ENCODE measurements at regions not wholly inside any gene's neighbourhood (a gene's known extent, or its start where the extent isn't known, plus 50 kb on each side); places are given as distances from the start of the nearest gene placed in this dataset.

GRCh38 chrX:40155589-40156469 lies 58.1 kb upstream of the BCOR start:
- H3K4me1 ChIP-seq (ENCODE audit: control insufficient read depth, insufficient read depth, low read length, poor library complexity, severe bottlenecking), result peaks cover 13% of the 10 kb centered on the region
- peak overlapping the region; percentile 55 for H3K4me3 ChIP-seq (ENCODE audit: insufficient read depth, low read depth, low read length, poor library complexity, severe bottlenecking)
- no peak overlapping the region for H3K27ac ChIP-seq (ENCODE audit: insufficient read depth, low read length, poor library complexity, severe bottlenecking)
- H3K36me3 ChIP-seq (ENCODE audit: control insufficient read depth, insufficient read depth, low read length), result no peaks in the 10 kb centered on the region
- no peaks in the 10 kb centered on the region for H3K27me3 ChIP-seq (replicated peaks; ENCODE audit: control insufficient read depth, insufficient read depth, low read length, poor library complexity, severe bottlenecking)
- DNase-seq, result no peak
- no peaks in the 10 kb centered on the region for H3K9me3 ChIP-seq (ENCODE audit: control insufficient read depth, low read length)

- Histone ChIP-seq H3K4me3 (ENCODE audit: insufficient read depth, low read depth, low read length, poor library complexity, severe bottlenecking) (peak overlapping the region; percentile 55), H3K36me3 (ENCODE audit: control insufficient read depth, insufficient read depth, low read length) (no peaks in the 10 kb centered on the region), H3K9me3 (ENCODE audit: control insufficient read depth, low read length) (no peaks in the 10 kb centered on the region), H3K27ac (ENCODE audit: insufficient read depth, low read length, poor library complexity, severe bottlenecking) (no peak overlapping the region), H3K27me3 (replicated peaks; ENCODE audit: control insufficient read depth, insufficient read depth, low read length, poor library complexity, severe bottlenecking) (no peaks in the 10 kb centered on the region), H3K4me1 (ENCODE audit: control insufficient read depth, insufficient read depth, low read length, poor library complexity, severe bottlenecking) (peaks cover 13% of the 10 kb centered on the region)
- no peak for DNase-seq
These were observed 57.3 kb upstream of the BCOR start for GRCh38 chrX:40154853-40155588.

GRCh38 chrX:40154250-40154852 lies 56.6 kb upstream of the BCOR start:
- H3K27me3 ChIP-seq (replicated peaks; ENCODE audit: control insufficient read depth, insufficient read depth, low read length, poor library complexity, severe bottlenecking), result no peaks in the 10 kb centered on the region
- DNase-seq, result no peak
- H3K36me3 ChIP-seq (ENCODE audit: control insufficient read depth, insufficient read depth, low read length), result no peaks in the 10 kb centered on the region
- peak overlapping the region; percentile 55 for H3K4me3 ChIP-seq (ENCODE audit: insufficient read depth, low read depth, low read length, poor library complexity, severe bottlenecking)
- peaks cover 13% of the 10 kb centered on the region for H3K4me1 ChIP-seq (ENCODE audit: control insufficient read depth, insufficient read depth, low read length, poor library complexity, severe bottlenecking)
- H3K9me3 ChIP-seq (ENCODE audit: control insufficient read depth, low read length), result no peaks in the 10 kb centered on the region
- no peak overlapping the region for H3K27ac ChIP-seq (ENCODE audit: insufficient read depth, low read length, poor library complexity, severe bottlenecking)

GRCh38 chrX:40153345-40154249 lies 55.8 kb upstream of the BCOR start:
- DNase-seq, result no peak
- Histone ChIP-seq H3K36me3 (ENCODE audit: control insufficient read depth, insufficient read depth, low read length) (no peaks in the 10 kb centered on the region), H3K4me1 (ENCODE audit: control insufficient read depth, insufficient read depth, low read length, poor library complexity, severe bottlenecking) (peaks cover 13% of the 10 kb centered on the region), H3K9me3 (ENCODE audit: control insufficient read depth, low read length) (no peaks in the 10 kb centered on the region), H3K27ac (ENCODE audit: insufficient read depth, low read length, poor library complexity, severe bottlenecking) (no peak overlapping the region), H3K27me3 (replicated peaks; ENCODE audit: control insufficient read depth, insufficient read depth, low read length, poor library complexity, severe bottlenecking) (no peaks in the 10 kb centered on the region), H3K4me3 (ENCODE audit: insufficient read depth, low read depth, low read length, poor library complexity, severe bottlenecking) (peak overlapping the region; percentile 55)

GRCh38 chrX:40152741-40153344 lies 55.1 kb upstream of the BCOR start:
- no peaks in the 10 kb centered on the region for H3K36me3 ChIP-seq (ENCODE audit: control insufficient read depth, insufficient read depth, low read length)
- no peak overlapping the region for H3K27ac ChIP-seq (ENCODE audit: insufficient read depth, low read length, poor library complexity, severe bottlenecking)
- H3K9me3 ChIP-seq (ENCODE audit: control insufficient read depth, low read length), result no peaks in the 10 kb centered on the region
- no peaks in the 10 kb centered on the region for H3K27me3 ChIP-seq (replicated peaks; ENCODE audit: control insufficient read depth, insufficient read depth, low read length, poor library complexity, severe bottlenecking)
- no peak for DNase-seq
- peaks cover 13% of the 10 kb centered on the region for H3K4me1 ChIP-seq (ENCODE audit: control insufficient read depth, insufficient read depth, low read length, poor library complexity, severe bottlenecking)
- peak overlapping the region; percentile 55 for H3K4me3 ChIP-seq (ENCODE audit: insufficient read depth, low read depth, low read length, poor library complexity, severe bottlenecking)

- Histone ChIP-seq H3K27me3 (replicated peaks; ENCODE audit: control insufficient read depth, insufficient read depth, low read length, poor library complexity, severe bottlenecking) (no peaks in the 10 kb centered on the region), H3K27ac (ENCODE audit: insufficient read depth, low read length, poor library complexity, severe bottlenecking) (no peak overlapping the region), H3K4me1 (ENCODE audit: control insufficient read depth, insufficient read depth, low read length, poor library complexity, severe bottlenecking) (peaks cover 13% of the 10 kb centered on the region), H3K4me3 (ENCODE audit: insufficient read depth, low read depth, low read length, poor library complexity, severe bottlenecking) (peak overlapping the region; percentile 55), H3K9me3 (ENCODE audit: control insufficient read depth, low read length) (no peaks in the 10 kb centered on the region), H3K36me3 (ENCODE audit: control insufficient read depth, insufficient read depth, low read length) (no peaks in the 10 kb centered on the region)
- no peak for DNase-seq
These were observed 54.5 kb upstream of the BCOR start for GRCh38 chrX:40152173-40152711.

- H3K4me1 ChIP-seq (ENCODE audit: control insufficient read depth, insufficient read depth, low read length, poor library complexity, severe bottlenecking), result peaks cover 17% of the 10 kb centered on the region
- H3K36me3 ChIP-seq (ENCODE audit: control insufficient read depth, insufficient read depth, low read length), result no peaks in the 10 kb centered on the region
- H3K9me3 ChIP-seq (ENCODE audit: control insufficient read depth, low read length), result no peaks in the 10 kb centered on the region
- H3K27ac ChIP-seq (ENCODE audit: insufficient read depth, low read length, poor library complexity, severe bottlenecking), result no peak overlapping the region
- DNase-seq, result no peak
- no peak overlapping the region for H3K4me3 ChIP-seq (ENCODE audit: insufficient read depth, low read depth, low read length, poor library complexity, severe bottlenecking)
- H3K27me3 ChIP-seq (replicated peaks; ENCODE audit: control insufficient read depth, insufficient read depth, low read length, poor library complexity, severe bottlenecking), result no peaks in the 10 kb centered on the region
These were observed 53.7 kb upstream of the BCOR start for GRCh38 chrX:40151211-40152172.

- Histone ChIP-seq H3K36me3 (ENCODE audit: control insufficient read depth, insufficient read depth, low read length) (no peaks in the 10 kb centered on the region), H3K4me3 (ENCODE audit: insufficient read depth, low read depth, low read length, poor library complexity, severe bottlenecking) (no peak overlapping the region), H3K27ac (ENCODE audit: insufficient read depth, low read length, poor library complexity, severe bottlenecking) (no peak overlapping the region), H3K27me3 (replicated peaks; ENCODE audit: control insufficient read depth, insufficient read depth, low read length, poor library complexity, severe bottlenecking) (no peaks in the 10 kb centered on the region), H3K4me1 (ENCODE audit: control insufficient read depth, insufficient read depth, low read length, poor library complexity, severe bottlenecking) (peaks cover 13% of the 10 kb centered on the region), H3K9me3 (ENCODE audit: control insufficient read depth, low read length) (no peaks in the 10 kb centered on the region)
- no peak for DNase-seq
These were observed 52.7 kb upstream of the BCOR start for GRCh38 chrX:40150503-40150902.

Measured in effector memory CD4-positive, alpha-beta T cell (primary cell).